Putamen (tissue), 1 donor: ENCODE measurements at regions not wholly inside any gene's neighbourhood (a gene's known extent, or its start where the extent isn't known, plus 50 kb on each side); places are given as distances from the start of the nearest gene placed in this dataset.
"Not testable (repeated sequence)": the region's sequence is repeated elsewhere in the genome, so short reads cannot be mapped to it uniquely, and the experiment has no call there.

Experiments used
- DNase-seq: peaks from one replicate; pipeline ENCODE4 v3.0.0-alpha.2; 2016; ENCODE audit warnings: low spot score

DNA sequence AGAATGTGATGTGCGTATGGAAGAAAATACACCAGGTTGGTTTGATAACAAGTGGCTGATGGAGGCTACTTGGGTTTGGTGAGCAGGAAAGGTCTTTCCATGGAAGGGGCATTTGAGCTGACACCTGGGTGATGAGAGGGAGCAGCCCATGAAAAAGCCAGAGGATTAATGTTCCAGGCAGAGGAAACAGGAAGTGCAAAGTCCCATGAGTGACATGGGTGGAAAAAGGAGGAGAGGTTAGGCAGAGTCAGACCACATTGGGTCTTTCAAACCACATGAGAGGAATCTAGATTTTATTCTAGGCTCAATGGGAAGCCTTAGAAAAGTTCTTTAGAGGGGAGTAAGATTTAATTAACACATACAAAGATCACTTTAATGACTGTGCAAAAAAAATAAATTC is 195.7 kb downstream of the LRATD1 start:
- DNase-seq, result no peak

DNA sequence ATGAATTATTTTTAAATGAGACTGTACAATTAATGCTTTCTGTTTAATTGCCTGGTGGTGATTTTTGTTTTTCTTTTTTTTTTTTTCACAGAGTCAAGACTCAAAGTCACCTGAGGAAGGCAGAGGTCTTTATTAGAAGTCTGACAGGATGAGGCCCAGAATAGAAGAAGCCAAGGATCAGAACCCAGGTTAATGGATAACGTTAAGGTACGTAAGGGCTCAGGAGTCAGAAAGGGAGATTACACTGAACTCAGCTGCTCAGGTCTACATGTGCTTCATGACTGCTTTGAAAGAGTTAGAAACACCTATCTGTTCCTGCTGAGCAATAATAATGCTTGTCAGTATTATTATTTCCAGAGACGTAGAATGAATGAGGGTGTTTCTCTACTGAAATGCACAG is 196.5 kb downstream of the LRATD1 start:
- no peak for DNase-seq

DNA sequence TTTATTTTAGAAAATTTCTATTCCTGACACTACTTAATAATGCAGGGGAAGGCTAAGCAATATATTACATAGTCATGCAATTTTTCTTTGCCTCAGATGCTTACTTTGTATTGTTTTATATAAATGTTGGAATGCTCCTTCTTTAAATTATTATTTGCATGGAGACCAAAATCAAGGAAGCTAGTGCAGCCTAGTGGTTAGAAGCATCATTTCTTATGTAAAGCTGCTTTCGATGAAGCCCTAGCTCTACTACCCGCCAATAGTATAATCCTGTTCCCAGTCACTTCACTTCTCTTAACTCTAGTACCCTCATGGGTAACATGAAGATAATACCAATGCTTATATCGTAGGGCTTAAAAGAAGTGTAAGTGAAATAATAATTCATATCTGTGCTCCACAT is 198.9 kb downstream of the LRATD1 start:
- DNase-seq, result no peak

DNA sequence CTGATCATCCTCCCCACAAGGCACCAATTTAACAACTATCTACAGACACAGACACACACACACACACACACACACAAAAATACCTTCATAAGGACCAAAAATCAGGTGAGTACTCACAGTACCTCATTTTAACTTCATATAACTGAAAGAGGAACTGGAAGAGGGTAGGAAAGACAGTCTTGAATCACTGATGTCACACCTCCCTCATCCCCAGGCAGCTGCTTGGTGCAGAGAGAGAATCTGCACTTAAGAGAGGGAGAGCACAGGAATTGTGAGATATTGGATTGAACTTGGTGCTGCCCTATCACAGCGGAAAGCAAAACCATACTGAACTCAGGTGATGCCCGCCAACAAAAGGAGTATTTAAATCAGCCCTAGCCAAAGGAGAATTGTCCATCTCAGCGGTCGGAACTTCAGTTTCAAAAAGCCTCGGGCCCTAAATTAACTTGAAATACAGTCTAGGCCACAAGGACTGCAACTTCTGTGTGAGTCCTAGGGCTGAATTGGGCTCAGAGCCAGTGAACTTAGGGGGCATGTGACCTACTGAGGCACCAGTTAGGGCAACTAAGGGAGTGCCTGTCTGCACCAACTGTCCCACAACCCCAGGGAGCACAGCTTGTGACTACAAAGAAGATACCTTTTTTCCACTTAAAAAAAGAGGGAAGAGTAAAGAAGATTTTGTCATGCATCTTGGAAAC is 211.1 kb downstream of the LRATD1 start:
- no peak for DNase-seq

DNA sequence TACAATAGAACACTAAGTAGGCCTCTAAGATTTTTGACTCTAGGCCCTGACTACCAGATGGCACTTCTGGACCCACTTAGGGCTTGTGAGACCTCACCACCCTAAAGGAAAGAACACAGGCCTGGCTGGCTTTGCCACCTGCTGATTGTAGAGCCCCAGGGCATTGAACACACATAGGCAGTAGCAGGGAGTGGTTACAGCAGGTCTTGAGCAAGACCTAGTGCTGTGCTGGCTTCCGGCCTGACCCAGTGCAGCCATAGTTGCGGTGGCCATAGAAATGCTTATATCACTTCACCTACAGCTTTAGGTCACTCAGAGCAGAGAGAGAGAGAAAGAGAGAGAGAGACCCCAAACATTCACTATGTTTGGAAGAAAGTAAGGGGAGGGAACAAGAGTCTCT is 223.2 kb downstream of the LRATD1 start:
- DNase-seq, result no peak

DNA sequence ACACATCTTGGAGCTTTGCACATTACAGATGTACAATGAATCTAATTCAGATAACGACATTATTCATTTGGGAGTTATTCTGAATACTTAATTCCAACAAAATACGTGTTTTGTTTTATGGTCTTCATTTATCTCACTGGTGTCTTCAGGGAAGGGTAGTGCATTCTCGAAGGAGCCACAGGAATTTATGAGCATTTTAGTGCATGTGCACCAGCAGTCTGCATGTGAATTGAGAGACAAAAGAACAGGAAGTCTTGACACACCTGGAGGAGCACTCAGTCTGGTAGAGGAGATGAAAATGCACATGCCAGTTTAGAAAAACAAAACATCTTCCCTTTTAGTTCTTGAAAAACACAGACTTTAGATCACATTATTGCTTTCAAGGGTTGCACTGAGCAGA is 228.7 kb downstream of the LRATD1 start:
- no peak for DNase-seq

DNA sequence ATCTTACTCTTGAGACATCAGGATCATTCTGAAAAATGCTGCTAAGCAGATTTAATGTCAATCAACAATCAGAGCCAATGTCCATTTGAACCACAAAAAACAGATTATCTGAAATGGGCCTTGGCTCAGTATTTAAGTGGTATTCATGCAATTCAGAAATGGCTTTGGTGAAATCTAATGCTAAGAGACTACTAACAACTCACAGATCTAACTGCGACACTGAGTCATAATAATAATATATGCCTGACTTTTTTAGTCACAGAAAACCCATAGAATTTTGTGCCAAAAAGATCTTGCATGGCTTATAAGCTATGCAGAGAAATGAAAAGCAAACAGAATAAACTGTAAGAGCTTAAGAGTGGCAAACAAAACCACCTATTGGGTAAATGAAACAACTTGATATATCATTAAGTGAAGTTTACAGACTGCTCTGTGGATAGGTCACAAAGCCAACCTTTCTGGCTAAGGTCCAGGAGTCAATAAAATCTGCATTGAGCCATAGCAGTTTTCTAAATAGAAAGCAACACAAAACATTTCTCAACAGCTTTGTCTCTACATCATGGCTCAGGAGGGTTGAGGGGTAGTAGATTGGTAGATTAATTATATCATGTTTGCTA is 234.3 kb downstream of the LRATD1 start:
- DNase-seq, result no peak

DNA sequence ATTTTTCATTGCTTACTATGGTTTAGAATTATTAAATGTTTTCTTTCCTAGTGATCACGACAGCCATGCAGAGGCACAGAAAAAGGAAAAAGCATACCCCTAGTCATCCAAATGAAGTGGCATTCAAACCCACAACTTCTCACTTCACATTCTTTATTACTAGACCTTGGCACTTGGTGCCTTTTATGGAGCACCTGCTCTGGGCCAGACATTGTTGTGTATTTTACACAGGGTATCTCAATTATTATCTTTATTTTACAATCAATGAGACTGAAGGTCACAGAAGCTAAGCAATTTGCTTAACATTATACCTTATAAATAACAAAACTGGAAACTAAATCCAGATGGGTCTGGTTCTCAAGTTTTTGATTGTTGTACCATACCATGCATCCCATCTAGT is 235.3 kb downstream of the LRATD1 start:
- no peak for DNase-seq

DNA sequence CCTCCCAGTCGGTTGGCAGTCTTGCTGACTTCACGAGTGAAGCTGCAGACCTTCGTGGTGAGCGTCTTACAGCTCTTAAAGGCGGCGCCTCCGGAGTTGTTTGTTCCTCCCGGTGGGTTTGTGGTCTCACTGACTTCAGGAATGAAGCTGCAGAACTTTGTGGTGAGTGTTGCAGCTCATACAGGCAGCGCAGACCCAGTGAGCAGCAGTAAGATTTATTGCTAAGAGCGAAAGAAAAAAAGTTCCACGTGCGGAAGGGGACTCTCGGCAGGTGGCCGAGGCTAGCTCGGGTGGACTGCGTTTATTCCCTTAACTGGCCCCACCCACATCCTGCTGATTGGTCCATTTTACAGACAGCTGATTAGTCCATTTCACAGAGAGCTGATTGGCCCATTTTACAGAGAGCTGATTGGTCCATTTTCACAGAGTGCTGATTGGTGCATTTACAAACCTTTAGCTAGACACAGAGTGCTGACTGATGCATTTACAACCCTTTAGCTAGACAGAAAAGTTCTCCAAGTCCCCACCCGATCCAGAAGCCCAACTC is 240.3 kb downstream of the LRATD1 start:
- DNase-seq, result no peak

DNA sequence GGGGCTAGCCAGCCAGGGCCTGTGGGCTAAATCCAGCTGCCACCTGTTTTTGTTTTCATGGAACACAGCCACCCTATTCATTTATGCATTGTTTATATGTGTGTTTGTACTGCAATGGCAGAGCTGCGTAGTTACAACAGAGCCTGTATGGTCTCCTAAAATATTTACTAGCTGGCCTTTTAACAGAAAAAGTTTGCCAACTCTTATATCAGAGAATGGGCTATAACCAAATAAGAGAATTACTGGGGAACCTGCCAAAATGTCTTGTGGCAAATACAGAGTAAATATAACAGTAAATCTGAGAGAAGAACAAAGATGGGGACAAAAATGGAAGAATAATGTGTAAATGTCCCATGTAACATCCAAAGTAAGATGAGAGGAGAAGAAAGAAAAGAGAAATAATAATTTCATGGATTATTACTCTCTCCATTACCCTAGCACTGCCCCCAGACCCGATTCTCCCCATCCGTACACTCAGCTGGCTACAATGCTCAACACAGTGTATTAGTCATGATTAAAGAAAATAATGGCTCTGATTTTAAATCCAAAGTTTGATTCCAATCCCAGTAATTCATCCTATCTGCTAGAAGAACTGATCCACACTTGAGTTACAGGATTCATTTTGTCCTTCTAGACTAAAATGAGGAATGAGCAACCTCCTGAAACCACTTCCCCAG is 249.3 kb downstream of the LRATD1 start:
- DNase-seq, result no peak

DNA sequence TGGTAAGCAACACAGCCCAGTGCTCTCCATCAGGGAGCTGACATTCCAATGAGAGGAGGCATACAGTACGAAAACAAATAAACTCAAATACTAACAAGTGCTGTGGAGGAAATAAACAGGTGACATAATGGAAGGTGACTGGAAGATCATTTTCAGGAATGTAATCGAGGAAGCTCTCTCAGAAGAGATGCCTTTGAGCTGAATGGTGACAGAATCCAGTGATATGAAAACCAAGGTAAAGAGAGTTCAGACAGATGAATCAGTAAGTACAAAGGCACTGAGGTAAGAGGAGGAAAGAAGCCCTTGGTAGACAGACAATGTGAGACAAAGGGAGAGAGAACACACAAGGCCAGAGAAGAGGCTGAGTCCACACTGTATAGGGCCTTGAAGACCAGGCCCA is 252.1 kb downstream of the LRATD1 start:
- no peak for DNase-seq

DNA sequence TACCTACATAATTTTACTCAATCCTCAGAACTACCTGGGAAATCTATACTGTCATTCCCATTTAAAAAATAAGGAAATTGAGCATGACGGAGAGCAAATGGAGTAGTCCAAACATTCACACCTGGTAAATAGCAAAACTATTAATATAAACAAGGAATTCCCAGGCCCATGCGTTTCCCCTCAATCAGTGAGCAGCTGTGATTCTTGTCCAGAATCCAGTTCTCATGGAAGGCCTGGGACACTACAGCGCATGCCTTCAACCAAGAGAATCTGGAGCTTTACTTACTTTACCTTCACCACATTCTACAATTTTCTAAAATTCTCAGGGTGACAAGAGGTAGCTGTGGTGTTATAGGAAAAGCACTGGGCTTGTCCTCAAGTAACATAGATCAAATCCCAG is 259.0 kb downstream of the LRATD1 start:
- no peak for DNase-seq

DNA sequence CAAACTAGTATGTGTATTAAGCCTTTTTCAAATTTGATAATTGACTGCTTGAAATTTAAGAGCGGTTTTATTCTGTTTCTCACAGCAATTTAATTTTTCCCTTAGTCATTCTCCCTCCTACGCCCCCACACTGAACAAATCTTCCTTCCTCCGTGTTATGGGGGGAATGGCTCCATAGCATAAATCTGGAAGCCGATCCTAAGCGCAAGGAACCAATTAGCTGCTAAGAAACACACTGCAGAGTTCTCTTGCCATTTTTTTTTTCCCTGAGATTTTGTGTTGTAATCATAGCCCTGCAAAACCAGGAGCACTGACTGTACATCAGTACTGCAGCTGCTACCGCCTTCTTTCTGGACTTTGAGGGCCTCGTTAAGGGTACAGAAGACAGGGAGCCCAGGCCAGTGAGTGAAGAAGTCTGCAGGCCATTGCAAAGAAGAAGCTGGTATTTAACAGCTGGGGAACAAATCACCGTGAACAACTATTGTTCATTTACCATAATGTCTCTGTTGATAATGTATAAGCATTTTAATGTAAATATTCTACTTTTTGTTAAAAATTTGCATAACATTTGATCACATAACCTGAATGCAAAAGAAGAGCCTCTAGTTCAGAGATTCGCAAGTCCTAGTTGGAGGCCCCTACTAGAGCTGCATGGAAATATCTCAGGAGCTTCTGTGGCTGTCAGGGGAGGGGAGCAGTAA is 264.0 kb downstream of the LRATD1 start:
- DNase-seq, result peak; percentile 76

DNA sequence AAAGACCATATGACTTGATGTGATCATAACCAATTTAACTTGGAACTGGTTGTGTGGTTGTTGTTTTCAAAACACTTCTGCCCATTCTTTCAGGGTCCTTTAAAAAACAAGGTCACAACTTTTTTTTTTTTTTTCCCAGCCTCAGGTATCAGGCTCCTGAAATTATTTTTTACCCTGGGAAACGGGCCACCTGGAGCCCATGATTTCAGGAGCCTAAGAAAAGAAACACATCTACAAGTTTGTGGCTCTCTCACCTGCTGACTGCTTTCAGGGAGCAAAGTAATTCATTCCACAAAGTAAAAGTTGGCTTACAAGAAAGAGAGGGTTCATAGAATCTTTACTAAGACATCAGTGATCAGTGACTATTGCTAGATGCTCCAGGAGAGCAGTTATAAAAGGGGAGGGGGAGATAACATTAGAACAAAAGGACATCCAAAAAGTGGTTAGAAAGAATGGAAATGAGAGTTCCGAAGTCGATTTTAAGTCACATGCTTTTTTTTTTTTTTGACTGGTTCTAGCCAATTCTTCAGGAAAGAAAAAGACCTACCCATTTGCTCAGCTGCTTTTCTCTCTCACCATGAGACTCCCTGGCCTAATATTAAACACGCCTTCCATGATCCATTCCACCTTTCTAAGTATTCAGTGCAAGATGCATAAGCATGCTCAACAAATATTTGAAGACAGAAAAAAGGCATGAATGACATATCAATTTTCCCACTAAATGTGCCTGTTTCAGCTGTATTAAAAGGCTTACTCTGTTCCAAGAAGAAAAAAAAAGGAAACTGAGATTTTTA is 267.3 kb downstream of the LRATD1 start:
- no peak for DNase-seq

DNA sequence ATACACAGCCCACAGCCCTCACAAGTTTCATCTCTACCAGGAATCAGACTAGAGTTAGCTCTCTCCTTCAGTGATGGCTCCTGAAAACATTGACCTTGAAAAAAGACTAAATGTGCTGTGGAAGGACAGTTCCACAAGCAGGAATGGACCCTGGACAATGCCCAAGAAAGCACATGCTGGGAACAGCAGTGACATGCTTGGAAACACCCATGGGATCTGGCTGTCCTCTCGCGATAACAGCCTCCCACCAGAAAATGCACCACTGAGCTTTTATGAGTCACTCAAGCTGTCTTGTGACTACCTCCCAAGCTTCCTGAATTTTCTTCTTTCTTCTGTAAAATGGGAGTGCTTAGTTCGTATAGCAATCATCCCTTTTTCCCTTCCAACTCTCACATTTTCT is 269.2 kb downstream of the LRATD1 start:
- no peak for DNase-seq

DNA sequence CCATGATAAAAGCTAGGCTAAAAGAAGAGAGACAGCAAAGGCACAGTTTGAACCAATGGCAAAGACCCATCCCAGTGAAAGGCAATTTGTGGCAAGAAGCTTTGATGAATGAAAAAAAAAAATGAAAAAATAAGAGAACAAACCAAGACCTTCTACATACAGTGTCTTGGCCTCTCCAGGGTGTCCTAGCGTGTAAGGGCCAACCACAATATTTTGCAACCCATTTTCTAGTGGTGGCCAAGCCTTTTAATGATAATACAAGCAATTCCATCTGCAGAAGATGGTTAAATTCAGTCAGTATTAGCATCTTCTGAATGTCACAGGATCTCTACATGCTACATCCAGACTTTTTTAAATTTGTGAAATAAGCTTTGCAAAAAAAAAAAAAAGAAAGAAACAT is 270.4 kb downstream of the LRATD1 start:
- no peak for DNase-seq

DNA sequence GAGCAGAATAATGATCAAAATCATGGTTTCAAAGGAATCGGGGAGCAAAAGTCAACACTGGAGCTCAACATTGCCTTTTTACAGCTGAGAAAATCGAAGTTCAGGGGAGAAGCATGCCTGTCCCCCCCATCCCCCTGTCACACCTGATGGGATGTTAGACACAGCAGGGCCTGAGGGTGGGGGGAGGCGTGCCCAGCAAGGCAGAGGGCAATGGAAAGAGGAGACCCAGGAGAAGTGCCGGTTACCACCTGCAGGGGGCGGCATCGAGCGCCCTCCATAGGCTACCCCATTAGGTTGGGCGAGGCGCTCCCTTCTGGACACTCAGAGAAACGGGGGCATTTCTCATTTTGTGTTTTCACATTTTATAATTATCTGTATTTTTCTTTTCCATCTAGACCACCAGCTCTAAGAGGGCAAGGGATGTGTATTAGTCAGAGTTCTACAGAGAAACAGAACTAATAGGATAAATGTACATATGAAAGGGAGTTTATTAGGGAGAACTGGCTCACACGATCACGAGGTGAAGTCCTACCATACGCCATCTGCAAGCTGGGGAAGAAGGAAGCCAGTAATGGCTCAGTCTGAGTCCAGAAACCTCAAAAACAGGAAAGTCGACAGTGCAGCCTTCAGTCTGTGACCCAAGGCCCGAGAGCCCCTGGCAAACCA is 271.3 kb downstream of the LRATD1 start:
- no peak for DNase-seq

DNA sequence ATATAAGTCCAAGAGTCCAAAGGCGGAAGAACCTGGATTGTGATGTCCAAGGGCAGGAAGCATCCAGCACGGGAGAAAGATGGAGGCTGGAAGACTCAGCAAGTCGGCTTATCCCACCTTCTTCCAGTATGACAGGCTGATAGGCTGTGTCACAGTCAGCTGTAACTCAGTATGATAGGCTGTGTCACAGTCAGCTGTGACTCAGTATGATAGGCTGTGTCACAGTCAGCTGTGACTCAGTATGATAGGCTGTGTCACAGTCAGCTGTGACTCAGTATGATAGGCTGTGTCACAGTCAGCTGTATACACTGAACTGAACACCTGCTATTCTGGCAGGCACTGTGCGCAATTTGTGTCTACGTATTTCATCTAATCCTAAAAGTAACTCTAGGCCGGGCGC is 271.9 kb downstream of the LRATD1 start:
- DNase-seq, result not testable (repeated sequence)

DNA sequence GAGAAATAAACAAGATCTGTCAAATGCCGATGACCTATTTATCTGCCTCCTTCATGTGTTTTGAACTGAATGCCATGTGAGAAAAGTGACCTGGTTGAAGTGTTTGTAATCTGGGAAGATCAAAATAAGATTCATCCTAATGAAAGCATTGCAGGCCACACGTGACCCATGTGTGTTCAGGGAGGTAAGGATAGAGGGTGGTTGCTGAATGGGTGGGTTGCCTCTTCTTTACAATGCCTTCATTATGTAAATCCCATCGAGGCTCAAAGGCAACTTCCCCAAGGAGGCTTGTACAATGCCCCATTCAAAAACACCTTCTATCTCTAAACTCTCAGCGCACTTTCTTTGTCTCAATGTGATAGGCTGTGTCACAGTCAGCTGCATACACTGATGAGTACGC is 273.1 kb downstream of the LRATD1 start:
- DNase-seq, result no peak

DNA sequence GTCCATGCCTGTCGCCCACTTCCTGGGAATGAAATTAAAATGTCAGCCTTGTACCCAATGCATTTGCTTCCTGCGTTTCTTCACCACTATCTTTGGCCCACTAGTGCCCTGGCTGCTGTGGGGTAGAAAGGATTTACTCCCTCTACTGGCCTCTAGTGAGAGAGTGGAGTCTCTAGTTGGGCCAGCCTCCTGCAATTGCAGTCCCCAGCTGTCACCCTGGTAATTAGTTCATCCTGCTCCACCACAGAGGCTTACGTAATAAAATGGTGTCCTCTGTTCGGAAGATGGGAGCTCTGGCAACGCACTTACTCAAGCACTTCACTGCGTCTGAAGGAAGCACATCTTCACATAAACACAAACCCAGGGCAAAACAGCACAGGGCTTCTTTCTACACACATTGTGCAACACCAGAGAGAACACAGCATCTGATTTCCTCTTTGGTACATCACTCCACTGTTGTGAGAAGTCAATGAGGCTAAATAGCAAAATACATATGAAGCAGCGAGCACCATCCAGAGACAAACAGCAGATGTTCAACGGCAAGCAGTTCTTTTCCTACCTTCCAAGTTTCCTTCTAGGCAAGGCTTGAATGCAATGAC is 274.6 kb downstream of the LRATD1 start:
- DNase-seq, result no peak

DNA sequence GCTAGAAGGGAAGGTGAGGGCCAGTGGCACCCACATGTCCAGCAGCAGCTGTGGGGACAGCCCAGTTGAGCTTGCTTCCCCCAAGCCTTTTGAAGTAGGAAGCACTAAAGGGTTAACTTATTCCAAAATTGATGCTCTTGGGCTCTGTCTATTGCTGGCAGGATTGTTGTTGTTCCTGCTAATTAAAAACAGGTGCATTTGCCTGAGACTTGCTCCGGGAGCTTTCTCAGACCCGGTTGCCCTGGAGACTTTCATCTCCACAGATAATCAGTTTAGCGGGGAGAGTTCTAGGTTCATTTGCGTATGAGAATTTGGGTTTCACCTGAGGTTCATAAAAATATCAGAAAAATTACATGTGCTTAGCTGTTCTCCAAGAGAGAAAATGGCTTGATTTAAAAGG is 277.3 kb downstream of the LRATD1 start:
- no peak for DNase-seq
